Erythroblast (primary cell): ENCODE measurements at regions not wholly inside any gene's neighbourhood (a gene's known extent, or its start where the extent isn't known, plus 50 kb on each side); places are given as distances from the start of the nearest gene placed in this dataset.

Experiments
- GATA1 ChIP-seq: IDR thresholded peaks from 2 replicates; pipeline ENCODE4 v1.6.1; 2011; ENCODE audit warnings: low read depth, mild to moderate bottlenecking, control low read depth, low read length, moderate library complexity
- POLR2A ChIP-seq: IDR thresholded peaks from 2 replicates; pipeline ENCODE4 v1.6.1; 2011; ENCODE audit warnings: mild to moderate bottlenecking, low read length

GRCh38 chr12:91632042-91632786 is 449.6 kb upstream of the DCN start:
- TF ChIP-seq POLR2A (no peak), GATA1 (no peak)
